HFF-Myc (cell line): ENCODE measurements at regions not wholly inside any gene's neighbourhood (a gene's known extent, or its start where the extent isn't known, plus 50 kb on each side); places are given as distances from the start of the nearest gene placed in this dataset.

ENCODE experiments used
- DNase-seq: peaks from one replicate; pipeline ENCODE4 v3.0.0-alpha.2; 2011; ENCODE audit warnings: low read depth; ENCODE audit errors: extremely low read depth
- H3K4me3 ChIP-seq: replicated peaks from 2 replicates; pipeline ENCODE4 v1.5.1; 2011; ENCODE audit warnings: low read depth, mild to moderate bottlenecking, control low read depth, low read length
- CTCF ChIP-seq: IDR thresholded peaks from 2 replicates; pipeline ENCODE4 v1.5.1; 2012; ENCODE audit warnings: mild to moderate bottlenecking, low read depth, low read length, control low read depth; ENCODE audit errors: missing control alignments

GRCh38 chr4:140316799-140317198 is 56.6 kb upstream of the SCOC start:
- no peak overlapping the region for H3K4me3 ChIP-seq
- no peak for DNase-seq
- no peak for TF ChIP-seq CTCF

- H3K4me3 ChIP-seq: no peak overlapping the region
- no peak for DNase-seq
- no peak for TF ChIP-seq CTCF
Measured at GRCh38 chr4:140315970-140316369, 57.5 kb upstream of the SCOC start.

- TF ChIP-seq CTCF: no peak
- no peak overlapping the region for H3K4me3 ChIP-seq
- DNase-seq: no peak
Measured at GRCh38 chr4:140315438-140315837, 58.0 kb upstream of the SCOC start.

- DNase-seq: no peak
- no peak overlapping the region for H3K4me3 ChIP-seq
- TF ChIP-seq CTCF: no peak
Measured at GRCh38 chr4:140315019-140315418, 58.4 kb upstream of the SCOC start.

- TF ChIP-seq CTCF: no peak
- DNase-seq: no peak
- no peak overlapping the region for H3K4me3 ChIP-seq
Measured at GRCh38 chr4:140312100-140312499, 61.3 kb upstream of the SCOC start.

- no peak for DNase-seq
- H3K4me3 ChIP-seq: no peak overlapping the region
- no peak for TF ChIP-seq CTCF
Measured at GRCh38 chr4:140311257-140311835, 62.1 kb upstream of the SCOC start.
